ENCODE measurements at regions not wholly inside any gene's neighbourhood (a gene's known extent, or its start where the extent isn't known, plus 50 kb on each side); places are given as distances from the start of the nearest gene placed in this dataset.

GRCh38 chr7:53428045-53428444 lies 392.6 kb downstream of the POM121L12 start (continued):
- TF ChIP-seq, protein P1, sequence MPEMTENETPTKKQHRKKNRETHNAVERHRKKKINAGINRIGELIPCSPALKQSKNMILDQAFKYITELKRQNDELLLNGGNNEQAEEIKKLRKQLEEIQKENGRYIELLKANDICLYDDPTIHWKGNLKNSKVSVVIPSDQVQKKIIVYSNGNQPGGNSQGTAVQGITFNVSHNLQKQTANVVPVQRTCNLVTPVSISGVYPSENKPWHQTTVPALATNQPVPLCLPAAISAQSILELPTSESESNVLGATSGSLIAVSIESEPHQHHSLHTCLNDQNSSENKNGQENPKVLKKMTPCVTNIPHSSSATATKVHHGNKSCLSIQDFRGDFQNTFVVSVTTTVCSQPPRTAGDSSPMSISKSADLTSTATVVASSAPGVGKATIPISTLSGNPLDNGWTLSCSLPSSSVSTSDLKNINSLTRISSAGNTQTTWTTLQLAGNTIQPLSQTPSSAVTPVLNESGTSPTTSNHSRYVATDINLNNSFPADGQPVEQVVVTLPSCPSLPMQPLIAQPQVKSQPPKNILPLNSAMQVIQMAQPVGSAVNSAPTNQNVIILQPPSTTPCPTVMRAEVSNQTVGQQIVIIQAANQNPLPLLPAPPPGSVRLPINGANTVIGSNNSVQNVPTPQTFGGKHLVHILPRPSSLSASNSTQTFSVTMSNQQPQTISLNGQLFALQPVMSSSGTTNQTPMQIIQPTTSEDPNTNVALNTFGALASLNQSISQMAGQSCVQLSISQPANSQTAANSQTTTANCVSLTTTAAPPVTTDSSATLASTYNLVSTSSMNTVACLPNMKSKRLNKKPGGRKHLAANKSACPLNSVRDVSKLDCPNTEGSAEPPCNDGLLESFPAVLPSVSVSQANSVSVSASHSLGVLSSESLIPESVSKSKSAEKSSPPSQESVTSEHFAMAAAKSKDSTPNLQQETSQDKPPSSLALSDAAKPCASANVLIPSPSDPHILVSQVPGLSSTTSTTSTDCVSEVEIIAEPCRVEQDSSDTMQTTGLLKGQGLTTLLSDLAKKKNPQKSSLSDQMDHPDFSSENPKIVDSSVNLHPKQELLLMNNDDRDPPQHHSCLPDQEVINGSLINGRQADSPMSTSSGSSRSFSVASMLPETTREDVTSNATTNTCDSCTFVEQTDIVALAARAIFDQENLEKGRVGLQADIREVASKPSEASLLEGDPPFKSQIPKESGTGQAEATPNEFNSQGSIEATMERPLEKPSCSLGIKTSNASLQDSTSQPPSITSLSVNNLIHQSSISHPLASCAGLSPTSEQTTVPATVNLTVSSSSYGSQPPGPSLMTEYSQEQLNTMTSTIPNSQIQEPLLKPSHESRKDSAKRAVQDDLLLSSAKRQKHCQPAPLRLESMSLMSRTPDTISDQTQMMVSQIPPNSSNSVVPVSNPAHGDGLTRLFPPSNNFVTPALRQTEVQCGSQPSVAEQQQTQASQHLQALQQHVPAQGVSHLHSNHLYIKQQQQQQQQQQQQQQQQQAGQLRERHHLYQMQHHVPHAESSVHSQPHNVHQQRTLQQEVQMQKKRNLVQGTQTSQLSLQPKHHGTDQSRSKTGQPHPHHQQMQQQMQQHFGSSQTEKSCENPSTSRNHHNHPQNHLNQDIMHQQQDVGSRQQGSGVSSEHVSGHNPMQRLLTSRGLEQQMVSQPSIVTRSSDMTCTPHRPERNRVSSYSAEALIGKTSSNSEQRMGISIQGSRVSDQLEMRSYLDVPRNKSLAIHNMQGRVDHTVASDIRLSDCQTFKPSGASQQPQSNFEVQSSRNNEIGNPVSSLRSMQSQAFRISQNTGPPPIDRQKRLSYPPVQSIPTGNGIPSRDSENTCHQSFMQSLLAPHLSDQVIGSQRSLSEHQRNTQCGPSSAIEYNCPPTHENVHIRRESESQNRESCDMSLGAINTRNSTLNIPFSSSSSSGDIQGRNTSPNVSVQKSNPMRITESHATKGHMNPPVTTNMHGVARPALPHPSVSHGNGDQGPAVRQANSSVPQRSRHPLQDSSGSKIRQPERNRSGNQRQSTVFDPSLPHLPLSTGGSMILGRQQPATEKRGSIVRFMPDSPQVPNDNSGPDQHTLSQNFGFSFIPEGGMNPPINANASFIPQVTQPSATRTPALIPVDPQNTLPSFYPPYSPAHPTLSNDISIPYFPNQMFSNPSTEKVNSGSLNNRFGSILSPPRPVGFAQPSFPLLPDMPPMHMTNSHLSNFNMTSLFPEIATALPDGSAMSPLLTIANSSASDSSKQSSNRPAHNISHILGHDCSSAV (CRISPR knock-in tag; IDR thresholded peaks at IDR 0.05; ENCODE audit: borderline replicate concordance) = no peak

GRCh38 chr7:53431901-53432300 lies 396.5 kb downstream of the POM121L12 start:
- intact Hi-C loops (cut with micrococcal nuclease; ENCODE audit: unreplicated experiment) = no loop called here
- FAIRE-seq = no peak

More at GRCh38 chr7:53431901-53432300, 396.5 kb downstream of the POM121L12 start:
- ChIA-PET CTCF (ENCODE audit: low intra/inter-chr PET ratio, low total read pairs) (no interaction called here), POLR2A (no interaction called here)
- H3K4me1 ChIP-seq (ENCODE audit: insufficient read depth, low read length) = no peaks in the 10 kb centered on the region
- no peak for DNase-seq (ENCODE audit: low spot score)
- TF ChIP-seq MAFG (CRISPR knock-in tag; IDR thresholded peaks at IDR 0.05) (no peak), ZNF546 (CRISPR knock-in tag; conservative IDR thresholded peaks at IDR 0.05) (no peak), RAD21 (CRISPR knock-in tag; IDR thresholded peaks at IDR 0.05) (no peak), POLR2G (IDR thresholded peaks at IDR 0.05; ENCODE audit: low read depth, low read length) (no peak), TCF12 (IDR thresholded peaks at IDR 0.05) (no peak), TCF12 (CRISPR knock-in tag; IDR thresholded peaks at IDR 0.05) (no peak), PRDM4 (CRISPR knock-in tag; IDR thresholded peaks at IDR 0.05; ENCODE audit: borderline replicate concordance) (no peak), GTF2F1 (IDR thresholded peaks at IDR 0.05; ENCODE audit: low read length) (no peak), ZNF33A (CRISPR knock-in tag; IDR thresholded peaks at IDR 0.05; ENCODE audit: borderline replicate concordance) (no peak), SIN3B (IDR thresholded peaks at IDR 0.05; ENCODE audit: low read length) (no peak), LCORL (IDR thresholded peaks at IDR 0.05) (no peak), LCORL (CRISPR knock-in tag; IDR thresholded peaks at IDR 0.05) (no peak), SP2 (CRISPR knock-in tag; IDR thresholded peaks at IDR 0.05) (no peak), WIZ (CRISPR knock-in tag; IDR thresholded peaks at IDR 0.05) (no peak), ZNF510 (CRISPR knock-in tag; IDR thresholded peaks at IDR 0.05; ENCODE audit: low read depth) (no peak)
- H3K79me2 ChIP-seq (ENCODE audit: insufficient read depth, low read length) = no peaks in the 10 kb centered on the region
- H3K36me3 ChIP-seq (replicated peaks in 1 of 2; ENCODE audit: control insufficient read depth in 1 of 2, insufficient read depth in 2 of 2, low read length in 2 of 2) = no peaks in the 10 kb centered on the region
- WGBS (ENCODE audit: low lambda C conversion rate) = 33% methylated on average over 4 of the region's 4 CpGs
- ATAC-seq = no peak
- in situ Hi-C loops (cut with HindIII; ENCODE audit: extremely low pct_ligation_motif_present, low pct_unique_long_range_greater_than_20kb) = no loop called here
- no TSS peak for BruUV-seq (replicated peaks)
- H3K27me3 ChIP-seq (ENCODE audit: control insufficient read depth in 1 of 2, insufficient read depth in 2 of 2, low read length in 2 of 2) = no peaks in the 10 kb centered on the region
- no peak overlapping the region for H3K4me2 ChIP-seq (ENCODE audit: low read depth, low read length)
- no peak overlapping the region for H3K9ac ChIP-seq (ENCODE audit: insufficient read depth, low read depth, low read length)
- no peak overlapping the region for H2AFZ ChIP-seq (ENCODE audit: low read length)
- no peak overlapping the region for H3K4me3 ChIP-seq (replicated peaks in 1 of 3; ENCODE audit: insufficient read depth in 1 of 3, low read depth in 2 of 3, low read length in 3 of 3)
- no peaks in the 10 kb centered on the region for H4K20me1 ChIP-seq (ENCODE audit: insufficient read depth, low read length)
- no peak overlapping the region for H3K27ac ChIP-seq (ENCODE audit: extremely low read length, insufficient read depth, low read length)
- peaks cover 47% of the 10 kb centered on the region for H3K9me3 ChIP-seq (ENCODE audit: low read length)

Data from HepG2 (cell line).